Calu3 (cell line): ENCODE measurements at regions not wholly inside any gene's neighbourhood (a gene's known extent, or its start where the extent isn't known, plus 50 kb on each side); places are given as distances from the start of the nearest gene placed in this dataset.
"Not testable (repeated sequence)": the region's sequence is repeated elsewhere in the genome, so short reads cannot be mapped to it uniquely, and the experiment has no call there.

Source experiments
- BruUV-seq: library from RNA; stranded (reverse); fragments of 400-500 nt; replicated peaks from 2 replicates; lab custom pipeline; 2021; lab: Mats Ljungman, UMichigan
- CTCF ChIA-PET: fragments of 300-600 bp; sonication (Branson Sonifier 250); formaldehyde crosslinking; loops from one replicate; lab custom pipeline; 2022; ENCODE audit warnings: antibody characterized with exemption; lab: Charles Lee
- DNase-seq: peaks from one replicate; pipeline ENCODE4 v3.0.0; 2022
- H3K27ac Mint-ChIP-seq: one replicate; pipeline ENCODE4 v1.8.0; 2022; ENCODE audit warnings: mixed read lengths; ENCODE audit not compliant: unreplicated experiment
- H3K27me3 Mint-ChIP-seq: one replicate; pipeline ENCODE4 v1.8.0; 2022; ENCODE audit warnings: mixed read lengths; ENCODE audit not compliant: unreplicated experiment
- H3K36me3 Mint-ChIP-seq: one replicate; pipeline ENCODE4 v1.8.0; 2022; ENCODE audit warnings: mild to moderate bottlenecking, moderate library complexity, mixed read lengths; ENCODE audit not compliant: insufficient read depth, unreplicated experiment
- H3K4me1 Mint-ChIP-seq: one replicate; pipeline ENCODE4 v1.8.0; 2022; ENCODE audit warnings: mild to moderate bottlenecking, low read depth, mixed read lengths; ENCODE audit not compliant: unreplicated experiment
- H3K4me3 Mint-ChIP-seq: one replicate; pipeline ENCODE4 v1.8.0; 2022; ENCODE audit warnings: mild to moderate bottlenecking, low read depth, moderate library complexity, mixed read lengths; ENCODE audit not compliant: unreplicated experiment
- H3K9me3 Mint-ChIP-seq: one replicate; pipeline ENCODE4 v1.8.0; 2022; ENCODE audit warnings: low read depth, mixed read lengths; ENCODE audit not compliant: unreplicated experiment
- CTCF ChIP-seq: fragments of 200-600 bp; IDR thresholded peaks from one replicate; pipeline ENCODE4 v1.8.0; 2022; ENCODE audit warnings: antibody characterized with exemption; ENCODE audit not compliant: unreplicated experiment
- intact Hi-C: fragments of 100-400 bp; cut with micrococcal nuclease; formaldehyde crosslinking; loops from one replicate; pipeline ENCODE4 v1.10.0; 2022; ENCODE audit not compliant: unreplicated experiment

GRCh38 chr1:14265495-14265894 is 333.0 kb upstream of the KAZN start:
- intact Hi-C loops, result no loop called here
- BruUV-seq, result no TSS peak
- no peak for DNase-seq
- CTCF ChIA-PET, result no interaction called here
- H3K4me3 Mint-ChIP-seq, result no peak overlapping the region
- H3K4me1 Mint-ChIP-seq, result no peaks in the 10 kb centered on the region
- no peaks in the 10 kb centered on the region for H3K36me3 Mint-ChIP-seq
- H3K27ac Mint-ChIP-seq, result no peak overlapping the region
- no peak for TF ChIP-seq CTCF
- H3K27me3 Mint-ChIP-seq, result no peaks in the 10 kb centered on the region
- peaks cover 3% of the 10 kb centered on the region for H3K9me3 Mint-ChIP-seq

GRCh38 chr1:14267991-14268390 is 330.5 kb upstream of the KAZN start:
- BruUV-seq, result no TSS peak
- intact Hi-C loops, result no loop called here
- H3K4me3 Mint-ChIP-seq, result no peak overlapping the region
- no peak overlapping the region for H3K27ac Mint-ChIP-seq
- TF ChIP-seq CTCF, result no peak
- no peak for DNase-seq
- H3K4me1 Mint-ChIP-seq, result no peaks in the 10 kb centered on the region
- CTCF ChIA-PET, result no interaction called here
- peaks cover 3% of the 10 kb centered on the region for H3K9me3 Mint-ChIP-seq
- H3K36me3 Mint-ChIP-seq, result no peaks in the 10 kb centered on the region
- no peaks in the 10 kb centered on the region for H3K27me3 Mint-ChIP-seq

GRCh38 chr1:14270821-14271220 is 327.7 kb upstream of the KAZN start:
- no peaks in the 10 kb centered on the region for H3K4me1 Mint-ChIP-seq
- CTCF ChIA-PET, result no interaction called here
- peaks cover 3% of the 10 kb centered on the region for H3K9me3 Mint-ChIP-seq
- no TSS peak for BruUV-seq
- H3K27ac Mint-ChIP-seq, result no peak overlapping the region
- intact Hi-C loops, result no loop called here
- no peak overlapping the region for H3K4me3 Mint-ChIP-seq
- H3K36me3 Mint-ChIP-seq, result no peaks in the 10 kb centered on the region
- no peaks in the 10 kb centered on the region for H3K27me3 Mint-ChIP-seq
- TF ChIP-seq CTCF, result no peak
- DNase-seq, result no peak

GRCh38 chr1:14273811-14274210 is 324.7 kb upstream of the KAZN start:
- no peaks in the 10 kb centered on the region for H3K4me1 Mint-ChIP-seq
- no TSS peak for BruUV-seq
- DNase-seq, result no peak
- no peaks in the 10 kb centered on the region for H3K9me3 Mint-ChIP-seq
- H3K36me3 Mint-ChIP-seq, result no peaks in the 10 kb centered on the region
- no peak overlapping the region for H3K4me3 Mint-ChIP-seq
- intact Hi-C loops, result no loop called here
- CTCF ChIA-PET, result no interaction called here
- H3K27me3 Mint-ChIP-seq, result no peaks in the 10 kb centered on the region
- no peak for TF ChIP-seq CTCF
- no peak overlapping the region for H3K27ac Mint-ChIP-seq

- H3K27me3 Mint-ChIP-seq, BruUV-seq, H3K9me3 Mint-ChIP-seq, DNase-seq, H3K4me1 Mint-ChIP-seq, H3K27ac Mint-ChIP-seq, intact Hi-C loops, H3K36me3 Mint-ChIP-seq, H3K4me3 Mint-ChIP-seq, CTCF ChIA-PET: not testable (repeated sequence)
These were observed 318.6 kb upstream of the KAZN start for GRCh38 chr1:14279891-14280290.
